Upper lobe of left lung (tissue), 6 donors: ENCODE measurements at regions not wholly inside any gene's neighbourhood (a gene's known extent, or its start where the extent isn't known, plus 50 kb on each side); places are given as distances from the start of the nearest gene placed in this dataset.

Experiments used
- ATAC-seq, 2 donors: fragments of 200-7000 bp; cut with Tn5 transposase; one replicate each; pipeline ENCODE4 v1.9.1; 2022; ENCODE audit warnings: mild to moderate bottlenecking in 2 of 2, moderate library complexity in 2 of 2; ENCODE audit not compliant: low FRiP score in 2 of 2
- DNase-seq, 2 donors: peaks; one replicate each; pipeline ENCODE4 v3.0.0-alpha.2; 2019 to 2020
- H3K27ac ChIP-seq, 4 donors: fragments of 200-600 bp; sonication (generic); one replicate each; pipeline ENCODE4 v1.5.1; 2016 to 2019
- H3K27me3 ChIP-seq, 4 donors: fragments of 200-600 bp; sonication (generic); one replicate each; pipeline ENCODE4 v1.5.1; 2017 to 2019
- H3K36me3 ChIP-seq, 4 donors: fragments of 200-600 bp; sonication (generic); one replicate each; pipeline ENCODE4 v1.5.1; 2016 to 2019
- H3K4me1 ChIP-seq, 4 donors: fragments of 200-600 bp; sonication (generic); one replicate each; pipeline ENCODE4 v1.5.1; 2018 to 2019
- H3K4me3 ChIP-seq, 4 donors: fragments of 200-600 bp; sonication (generic); one replicate each; pipeline ENCODE4 v1.5.1; 2017 to 2019; ENCODE audit warnings: mild to moderate bottlenecking in 2 of 4, moderate library complexity in 1 of 4
- H3K9me3 ChIP-seq, 4 donors: fragments of 200-600 bp; sonication (generic); one replicate each; pipeline ENCODE4 v1.5.1; 2018 to 2019
- CTCF ChIP-seq, 6 experiments: fragments of 450-650 bp in 4 of 6; fragments of 200-600 bp in 2 of 6; sonication (generic) in 2 of 6; IDR thresholded peaks; one replicate each; pipeline ENCODE4 v1.5.1; 2016 to 2019; ENCODE audit warnings: antibody characterized with exemption in 6 of 6
- EP300 ChIP-seq, 4 donors: sonication (generic); formaldehyde crosslinking; IDR thresholded peaks; one replicate each; pipeline ENCODE4 v1.5.1; 2017; ENCODE audit warnings: antibody characterized with exemption in 4 of 4, control low read depth in 2 of 4
- POLR2A ChIP-seq, 4 donors: fragments of 450-650 bp; IDR thresholded peaks; one replicate each; pipeline ENCODE4 v1.5.1; 2016 to 2017; ENCODE audit warnings: antibody characterized with exemption in 4 of 4, mild to moderate bottlenecking in 2 of 4
- POLR2AphosphoS5 ChIP-seq, 2 donors: sonication (generic); formaldehyde crosslinking; IDR thresholded peaks; one replicate each; pipeline ENCODE4 v1.5.1; 2017; ENCODE audit warnings: antibody characterized with exemption in 2 of 2
- WGBS, 2 donors: methylation state at CpG; one replicate each; pipeline ENCODE4 v1.1.5; 2017 to 2018; 5-methylcytosine and 5-hydroxymethylcytosine counted together
- donor health status: DM: no; HTN: no; CAD: no; lungs with moderate emphysema.
- donor health status: DM: no; HTN: yes; CAD: no; lungs with severe emphysema.

- DNase-seq (no peak), ATAC-seq (no peak)
- no peaks in the 10 kb centered on the region for H3K27me3 ChIP-seq
- H3K36me3 ChIP-seq: no peaks in the 10 kb centered on the region
- no peak overlapping the region for H3K27ac ChIP-seq
- H3K4me3 ChIP-seq: no peak overlapping the region
- H3K9me3 ChIP-seq: no peaks in the 10 kb centered on the region
- H3K4me1 ChIP-seq: no peaks in the 10 kb centered on the region
- 56 to 68% methylated on average over 2 of the region's 2 CpGs for WGBS, 2 donors
- TF ChIP-seq POLR2A (IDR thresholded peaks at IDR 0.05): no peak
- TF ChIP-seq EP300 (IDR thresholded peaks at IDR 0.05): no peak
- no peak for TF ChIP-seq POLR2AphosphoS5 (IDR thresholded peaks at IDR 0.05)
- TF ChIP-seq CTCF (IDR thresholded peaks at IDR 0.05): no peak
These were observed 99.0 kb downstream of the RRAGC start for GRCh38 chr1:38760562-38760961.

GRCh38 chr1:38758820-38759219 lies 100.8 kb downstream of the RRAGC start:
- Histone ChIP-seq H3K4me3 (no peak overlapping the region), H3K36me3 (no peaks in the 10 kb centered on the region), H3K4me1 (no peaks in the 10 kb centered on the region), H3K9me3 (no peaks in the 10 kb centered on the region), H3K27me3 (no peaks in the 10 kb centered on the region), H3K27ac (no peak overlapping the region)
- ATAC-seq (no peak), DNase-seq (no peak)
- TF ChIP-seq POLR2A (IDR thresholded peaks at IDR 0.05) (no peak), EP300 (IDR thresholded peaks at IDR 0.05) (no peak), CTCF (IDR thresholded peaks at IDR 0.05) (no peak), POLR2AphosphoS5 (IDR thresholded peaks at IDR 0.05) (no peak)
- WGBS, 2 donors: 28 to 35% methylated on average over 5 of the region's 5 CpGs

GRCh38 chr1:38746941-38747600 lies 112.5 kb downstream of the RRAGC start:
- TF ChIP-seq CTCF (IDR thresholded peaks at IDR 0.05) (no peak), POLR2A (IDR thresholded peaks at IDR 0.05) (no peak), EP300 (IDR thresholded peaks at IDR 0.05) (no peak), POLR2AphosphoS5 (IDR thresholded peaks at IDR 0.05) (no peak)

GRCh38 chr1:38746402-38746935 lies 113.1 kb downstream of the RRAGC start:
- 61 to 80% methylated on average over 6 of the region's 6 CpGs for WGBS, 2 donors
- TF ChIP-seq POLR2A (IDR thresholded peaks at IDR 0.05) (no peak), CTCF (IDR thresholded peaks at IDR 0.05) (no peak), EP300 (IDR thresholded peaks at IDR 0.05) (no peak), POLR2AphosphoS5 (IDR thresholded peaks at IDR 0.05) (no peak)

More at GRCh38 chr1:38746941-38747600, 112.5 kb downstream of the RRAGC start:
- no peaks in the 10 kb centered on the region for H3K36me3 ChIP-seq
- no peaks in the 10 kb centered on the region for H3K9me3 ChIP-seq
- no peak for DNase-seq
- WGBS, 2 donors: 33 to 35% methylated on average over 14 to 16 of the region's 16 CpGs
- ATAC-seq: no peak
- no peak overlapping the region for H3K4me3 ChIP-seq
- no peak overlapping the region for H3K27ac ChIP-seq
- H3K27me3 ChIP-seq: no peaks in the 10 kb centered on the region
- no peaks in the 10 kb centered on the region for H3K4me1 ChIP-seq

More at GRCh38 chr1:38746402-38746935, 113.1 kb downstream of the RRAGC start:
- ATAC-seq: no peak
- no peaks in the 10 kb centered on the region for H3K9me3 ChIP-seq
- H3K4me3 ChIP-seq: no peak overlapping the region
- H3K36me3 ChIP-seq: no peaks in the 10 kb centered on the region
- no peak for DNase-seq
- H3K4me1 ChIP-seq: no peaks in the 10 kb centered on the region
- no peaks in the 10 kb centered on the region for H3K27me3 ChIP-seq
- no peak overlapping the region for H3K27ac ChIP-seq
